Keratinocyte (primary cell): ENCODE measurements at regions not wholly inside any gene's neighbourhood (a gene's known extent, or its start where the extent isn't known, plus 50 kb on each side); places are given as distances from the start of the nearest gene placed in this dataset.

Experiments
- DNase-seq: peaks from one replicate; pipeline ENCODE4 v3.0.0-alpha.2; 2011; ENCODE audit warnings: low read depth, missing footprints, low spot score
- FAIRE-seq: peaks from 2 replicates; lab custom pipeline; 2011; peaks lifted over from hg19 to GRCh38; lab: Jason Lieb, UNC
- H2AFZ ChIP-seq: 2 replicates; pipeline ENCODE4 v1.6.0; 2012; ENCODE audit warnings: low read length, control low read depth, inconsistent platforms; ENCODE audit not compliant: control insufficient read depth
- H3K27ac ChIP-seq: 2 replicates; pipeline ENCODE4 v1.5.1; 2011; ENCODE audit warnings: low read length; ENCODE audit not compliant: control insufficient read depth, insufficient read depth
- H3K27me3 ChIP-seq: 3 replicates; pipeline ENCODE4 v1.6.0; 2011; ENCODE audit warnings: low read length; ENCODE audit not compliant: control insufficient read depth, insufficient read depth; ENCODE audit errors: extremely low read depth
- H3K36me3 ChIP-seq, 2 experiments: 2 replicates in 1 of 2; 3 replicates in 1 of 2; pipeline ENCODE4 v1.5.1; 2011; ENCODE audit warnings: low read length in 2 of 2, mild to moderate bottlenecking in 1 of 2; ENCODE audit not compliant: control insufficient read depth in 2 of 2, insufficient read depth in 2 of 2; ENCODE audit errors: extremely low read depth in 1 of 2
- H3K4me1 ChIP-seq: 3 replicates; pipeline ENCODE4 v1.5.1; 2011; ENCODE audit warnings: low read length; ENCODE audit not compliant: control insufficient read depth, insufficient read depth; ENCODE audit errors: extremely low read depth
- H3K4me2 ChIP-seq: 3 replicates; pipeline ENCODE4 v1.6.0; 2011; ENCODE audit warnings: low read depth, low read length; ENCODE audit not compliant: control insufficient read depth, insufficient read depth; ENCODE audit errors: extremely low read depth
- H3K4me3 ChIP-seq, 3 experiments: fragments of 200-600 bp in 1 of 3; sonication (generic) in 1 of 3; 2 replicates in 2 of 3; 3 replicates in 1 of 3; pipeline ENCODE4 v1.5.1; 2011 to 2016; ENCODE audit warnings: low read length in 3 of 3, mild to moderate bottlenecking in 3 of 3, control low read depth in 2 of 3, inconsistent platforms in 1 of 3, low read depth in 1 of 3, mixed read lengths in 1 of 3, mixed run types in 1 of 3, moderate library complexity in 1 of 3; ENCODE audit not compliant: control insufficient read depth in 2 of 3, insufficient read depth in 2 of 3; ENCODE audit errors: extremely low read depth in 1 of 3
- H3K79me2 ChIP-seq: 2 replicates; pipeline ENCODE4 v1.6.0; 2012; ENCODE audit warnings: low read length; ENCODE audit not compliant: control insufficient read depth, insufficient read depth
- H3K9ac ChIP-seq: 3 replicates; pipeline ENCODE4 v1.6.0; 2011; ENCODE audit warnings: low read length; ENCODE audit not compliant: control insufficient read depth, insufficient read depth; ENCODE audit errors: extremely low read depth
- H3K9me1 ChIP-seq: 3 replicates; pipeline ENCODE4 v1.6.0; 2011; ENCODE audit warnings: low read length; ENCODE audit not compliant: control insufficient read depth, insufficient read depth; ENCODE audit errors: extremely low read depth
- H3K9me3 ChIP-seq: 2 replicates; pipeline ENCODE4 v1.5.1; 2012; ENCODE audit warnings: low read depth, low read length; ENCODE audit not compliant: control insufficient read depth
- H4K20me1 ChIP-seq: 3 replicates; pipeline ENCODE4 v1.6.0; 2011; ENCODE audit warnings: low read length; ENCODE audit not compliant: control insufficient read depth, insufficient read depth; ENCODE audit errors: extremely low read depth
- EZH2 ChIP-seq: IDR thresholded peaks from one replicate; pipeline ENCODE4 v1.6.1; 2012; ENCODE audit warnings: inconsistent platforms, mild to moderate bottlenecking, low read length, moderate library complexity
- dilution Hi-C: fragments of 300-500 bp; cut with MboI; formaldehyde crosslinking; loops from one replicate; pipeline ENCODE4 v1.7.0; 2020; ENCODE audit warnings: low sequenced_read_pairs; ENCODE audit not compliant: extremely low pct_ligation_motif_present
- TF ChIP-seq, protein P1 (sequence below), 3 experiments: IDR thresholded peaks in 1 of 3; conservative IDR thresholded peaks in 1 of 3; optimal IDR thresholded peaks in 1 of 3; 2 replicates in 2 of 3; 3 replicates in 1 of 3; pipeline versions ENCODE3 to v1.5.1; 2011; ENCODE audit warnings: low read length in 3 of 3, mild to moderate bottlenecking in 3 of 3, moderate library complexity in 2 of 3, control low read depth in 1 of 3, inconsistent platforms in 1 of 3; ENCODE audit not compliant: insufficient read depth in 2 of 3; ENCODE audit errors: extremely low read depth in 1 of 3

DNA sequence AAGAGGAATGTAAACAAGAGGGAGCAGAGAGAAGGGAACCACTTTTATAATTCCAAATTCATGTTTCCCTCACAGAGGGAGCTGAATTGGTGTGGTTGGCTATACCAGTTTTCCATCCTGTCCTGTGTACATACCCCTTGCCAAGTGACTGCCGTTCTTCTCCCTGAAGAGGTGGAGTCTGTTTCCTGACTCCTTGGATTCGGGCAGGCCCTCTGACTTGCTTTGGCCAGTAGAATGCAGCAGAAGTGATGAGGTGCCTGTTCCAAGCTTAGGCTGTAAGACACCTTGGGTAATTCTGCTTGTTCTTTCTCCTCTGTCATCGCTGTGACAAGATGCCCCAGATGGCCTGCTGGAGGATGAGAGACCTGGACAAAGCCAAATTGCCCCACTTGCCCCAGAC, 124.7 kb downstream of the UCHL1 start:
- Histone ChIP-seq H3K79me2 (no peaks in the 10 kb centered on the region), H3K4me1 (no peaks in the 10 kb centered on the region), H3K36me3 (no peaks in the 10 kb centered on the region), H4K20me1 (no peaks in the 10 kb centered on the region), H3K27me3 (no peaks in the 10 kb centered on the region), H3K4me2 (no peak overlapping the region), H3K27ac (no peak overlapping the region), H3K4me3 (no peak overlapping the region), H3K9ac (no peak overlapping the region), H3K9me1 (no peaks in the 10 kb centered on the region), H3K9me3 (no peaks in the 10 kb centered on the region), H2AFZ (no peak overlapping the region)
- DNase-seq: no peak
- no peak for TF ChIP-seq EZH2
- TF ChIP-seq, protein P1, sequence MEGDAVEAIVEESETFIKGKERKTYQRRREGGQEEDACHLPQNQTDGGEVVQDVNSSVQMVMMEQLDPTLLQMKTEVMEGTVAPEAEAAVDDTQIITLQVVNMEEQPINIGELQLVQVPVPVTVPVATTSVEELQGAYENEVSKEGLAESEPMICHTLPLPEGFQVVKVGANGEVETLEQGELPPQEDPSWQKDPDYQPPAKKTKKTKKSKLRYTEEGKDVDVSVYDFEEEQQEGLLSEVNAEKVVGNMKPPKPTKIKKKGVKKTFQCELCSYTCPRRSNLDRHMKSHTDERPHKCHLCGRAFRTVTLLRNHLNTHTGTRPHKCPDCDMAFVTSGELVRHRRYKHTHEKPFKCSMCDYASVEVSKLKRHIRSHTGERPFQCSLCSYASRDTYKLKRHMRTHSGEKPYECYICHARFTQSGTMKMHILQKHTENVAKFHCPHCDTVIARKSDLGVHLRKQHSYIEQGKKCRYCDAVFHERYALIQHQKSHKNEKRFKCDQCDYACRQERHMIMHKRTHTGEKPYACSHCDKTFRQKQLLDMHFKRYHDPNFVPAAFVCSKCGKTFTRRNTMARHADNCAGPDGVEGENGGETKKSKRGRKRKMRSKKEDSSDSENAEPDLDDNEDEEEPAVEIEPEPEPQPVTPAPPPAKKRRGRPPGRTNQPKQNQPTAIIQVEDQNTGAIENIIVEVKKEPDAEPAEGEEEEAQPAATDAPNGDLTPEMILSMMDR (optimal IDR thresholded peaks at IDR 0.05 in 1 of 3, IDR thresholded peaks at IDR 0.05 in 1 of 3, conservative IDR thresholded peaks at IDR 0.05 in 1 of 3; ENCODE audit: extremely low read depth in 1 of 3, insufficient read depth in 2 of 3, low read length in 3 of 3): no peak
- FAIRE-seq: no peak
- dilution Hi-C loops: no loop called here

DNA sequence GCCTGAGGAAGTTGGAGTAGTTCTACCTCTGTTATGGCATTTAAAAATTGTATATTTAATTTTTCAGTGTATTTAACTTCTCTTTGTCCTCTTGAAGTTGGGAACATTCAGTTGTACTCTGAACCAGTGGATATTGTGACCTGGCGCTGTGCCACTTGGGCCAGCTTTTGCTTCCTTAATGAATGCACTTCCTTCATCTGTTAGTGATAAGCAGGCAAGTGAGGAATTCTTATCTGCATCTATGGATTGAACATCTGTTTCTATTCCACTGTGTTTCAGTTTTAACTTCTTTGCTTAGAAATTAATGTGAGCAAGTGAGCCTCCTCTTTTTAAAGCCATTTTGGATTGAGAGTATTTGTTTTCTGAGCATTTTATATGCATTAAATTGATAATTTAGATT, 128.3 kb downstream of the UCHL1 start:
- Histone ChIP-seq H3K27ac (no peak overlapping the region), H4K20me1 (no peaks in the 10 kb centered on the region), H3K9me1 (no peaks in the 10 kb centered on the region), H3K79me2 (no peaks in the 10 kb centered on the region), H3K9me3 (no peaks in the 10 kb centered on the region), H3K36me3 (no peaks in the 10 kb centered on the region), H3K27me3 (no peaks in the 10 kb centered on the region), H3K4me3 (no peak overlapping the region), H3K4me2 (no peak overlapping the region), H2AFZ (no peak overlapping the region), H3K4me1 (no peaks in the 10 kb centered on the region), H3K9ac (no peak overlapping the region)
- FAIRE-seq (no peak), DNase-seq (no peak)
- dilution Hi-C loops: no loop called here
- no peak for TF ChIP-seq EZH2
- TF ChIP-seq, protein P1 (optimal IDR thresholded peaks at IDR 0.05 in 1 of 3, IDR thresholded peaks at IDR 0.05 in 1 of 3, conservative IDR thresholded peaks at IDR 0.05 in 1 of 3; ENCODE audit: extremely low read depth in 1 of 3, insufficient read depth in 2 of 3, low read length in 3 of 3): no peak
